Eye (tissue), 1 donor: ENCODE measurements at regions not wholly inside any gene's neighbourhood (a gene's known extent, or its start where the extent isn't known, plus 50 kb on each side); places are given as distances from the start of the nearest gene placed in this dataset.
"Not testable (repeated sequence)": the region's sequence is repeated elsewhere in the genome, so short reads cannot be mapped to it uniquely, and the experiment has no call there.

Experiments
- DNase-seq: peaks from one replicate; pipeline ENCODE4 v3.0.0-alpha.2; 2015

DNA sequence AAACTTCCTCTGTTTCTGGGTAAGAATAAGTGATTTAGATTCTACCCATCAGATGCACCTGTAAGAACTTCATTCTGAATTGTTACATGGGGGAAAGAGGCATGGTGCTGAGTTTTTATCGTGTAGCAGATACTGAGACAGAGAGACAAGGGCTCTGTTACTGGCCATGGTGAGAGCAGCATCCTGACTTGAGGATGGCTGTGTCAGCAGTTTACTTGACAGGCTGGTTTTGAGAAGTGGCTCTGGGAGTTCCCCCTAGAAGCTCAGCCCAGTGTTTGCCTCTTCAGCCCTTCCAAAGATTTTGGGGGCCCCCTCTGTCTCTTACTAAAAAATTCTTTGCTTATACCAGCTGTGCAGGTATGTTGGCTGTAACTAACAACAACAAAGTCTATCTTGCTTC lies 510.5 kb downstream of the LRRC70 start:
- no peak for DNase-seq

DNA sequence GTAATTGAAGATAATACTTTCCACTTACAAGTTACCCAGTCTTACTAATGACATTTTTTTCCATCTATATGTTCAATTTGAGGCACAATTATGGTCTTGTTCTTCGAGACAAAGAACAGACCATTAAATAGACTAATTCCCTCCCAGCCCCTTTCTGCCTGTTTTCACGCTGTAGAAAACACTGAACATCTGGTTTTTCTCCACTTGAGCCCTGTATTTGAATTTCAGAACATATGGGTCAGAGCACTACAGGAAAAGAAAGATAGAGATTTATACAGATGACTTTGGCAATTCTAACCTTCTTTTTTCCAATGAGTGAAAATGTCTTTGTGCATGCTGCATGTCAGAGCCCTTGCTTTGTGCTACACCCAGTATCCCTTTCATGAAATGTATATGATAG lies 506.9 kb downstream of the LRRC70 start:
- DNase-seq, result no peak

DNA sequence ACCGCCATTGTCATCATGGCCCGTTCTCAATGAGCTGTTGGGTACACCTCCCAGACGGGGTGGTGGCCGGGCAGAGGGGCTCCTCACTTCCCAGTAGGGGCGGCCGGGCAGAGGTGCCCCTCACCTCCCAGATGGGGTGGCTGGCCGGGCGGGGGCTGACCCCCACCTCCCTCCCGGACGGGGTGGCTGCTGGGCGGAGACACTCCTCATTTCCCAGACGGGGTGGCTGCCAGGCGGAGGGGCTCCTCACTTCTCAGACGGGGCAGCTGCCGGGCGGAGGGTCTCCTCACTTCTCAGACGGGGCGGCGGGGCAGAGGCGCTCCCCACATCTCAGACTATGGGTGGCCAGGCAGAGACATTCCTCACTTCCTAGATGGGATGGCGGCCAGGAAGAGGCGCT lies 505.1 kb downstream of the LRRC70 start:
- DNase-seq, result not testable (repeated sequence)

DNA sequence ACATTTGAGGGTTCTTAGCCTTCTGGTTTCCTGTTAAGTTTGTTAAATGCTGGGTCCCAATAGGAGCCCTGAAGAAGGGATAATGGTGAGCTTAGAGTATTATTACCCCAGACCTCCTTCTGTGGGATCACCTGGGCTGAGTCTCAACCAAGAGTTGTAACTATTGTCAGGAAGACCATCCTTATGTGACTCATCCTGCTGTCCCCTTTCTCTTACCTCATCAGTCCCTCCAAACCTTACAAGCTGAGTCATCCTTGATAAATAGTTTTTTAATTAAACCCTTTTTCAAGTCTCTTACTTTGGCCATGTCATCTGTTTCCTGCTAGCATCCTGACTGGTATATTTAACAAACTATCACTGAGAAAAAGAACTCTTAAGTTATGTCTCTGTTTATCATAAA lies 502.8 kb downstream of the LRRC70 start:
- no peak for DNase-seq

DNA sequence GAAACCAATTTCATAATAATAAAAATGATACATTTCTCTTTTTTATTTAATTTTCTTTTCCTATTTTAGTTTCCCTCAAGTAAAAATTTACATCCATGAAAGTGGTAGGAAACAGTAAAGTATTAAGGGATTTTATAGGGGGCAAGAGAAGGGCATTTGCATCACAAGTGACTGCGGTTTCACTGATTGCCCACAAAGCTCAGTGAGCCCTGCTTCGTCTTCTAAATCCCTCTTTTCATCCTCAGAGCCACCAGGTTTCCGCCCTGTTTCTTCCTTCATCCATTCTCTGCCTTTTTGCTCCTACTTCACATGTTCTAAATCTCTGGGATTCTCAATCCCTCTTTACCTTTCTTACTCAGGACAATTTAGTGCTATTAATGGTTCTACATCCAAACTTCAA lies 491.4 kb downstream of the LRRC70 start:
- no peak for DNase-seq

DNA sequence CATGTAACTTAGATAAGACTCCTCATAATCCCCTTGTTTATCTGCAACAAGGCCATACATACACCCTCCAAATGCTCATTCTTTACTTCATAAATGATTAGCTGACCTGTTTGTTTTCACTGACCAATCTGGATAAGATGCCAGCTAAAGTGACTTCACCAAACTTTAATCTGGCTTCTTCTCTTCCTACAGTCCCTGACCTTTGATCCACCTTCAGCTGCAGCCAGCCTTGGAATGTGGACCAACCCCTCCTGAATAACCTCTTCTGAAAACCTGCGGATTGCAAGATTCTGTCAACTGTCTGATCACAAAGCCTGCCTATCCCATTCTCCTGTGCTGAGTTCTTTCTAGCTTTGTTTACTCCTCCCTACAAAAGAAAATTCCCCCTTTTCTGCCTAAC lies 476.8 kb downstream of the LRRC70 start:
- DNase-seq, result no peak

DNA sequence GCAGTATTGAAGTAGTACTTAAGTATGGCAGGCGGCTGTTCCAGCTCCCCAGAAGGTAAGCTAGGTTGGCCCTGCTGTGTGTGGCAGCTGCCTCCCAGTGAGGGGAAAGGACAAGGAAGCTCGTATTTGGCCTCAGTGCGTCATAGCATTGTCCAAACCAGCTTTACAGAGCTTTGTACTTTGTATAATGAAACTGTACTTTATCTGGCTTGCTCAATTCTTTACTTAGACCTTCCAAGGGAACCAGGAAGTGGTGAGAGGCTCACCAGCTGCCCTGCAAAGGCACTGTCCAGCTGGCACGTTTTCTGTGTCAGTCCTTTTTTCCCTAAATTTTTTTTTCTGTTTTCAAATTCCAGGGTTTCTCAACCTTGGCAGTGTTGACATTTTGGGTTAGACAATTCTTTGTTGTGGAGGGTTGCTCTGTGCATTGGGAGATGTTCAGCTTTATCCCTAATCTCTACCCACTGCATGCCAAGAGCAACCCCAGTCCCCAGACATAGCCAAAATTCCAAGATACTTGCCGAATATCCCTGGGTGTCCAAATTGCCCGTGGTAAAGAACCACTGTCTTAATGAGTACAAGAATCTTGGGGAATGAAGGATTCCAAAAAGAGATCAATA lies 474.5 kb downstream of the LRRC70 start:
- no peak for DNase-seq

DNA sequence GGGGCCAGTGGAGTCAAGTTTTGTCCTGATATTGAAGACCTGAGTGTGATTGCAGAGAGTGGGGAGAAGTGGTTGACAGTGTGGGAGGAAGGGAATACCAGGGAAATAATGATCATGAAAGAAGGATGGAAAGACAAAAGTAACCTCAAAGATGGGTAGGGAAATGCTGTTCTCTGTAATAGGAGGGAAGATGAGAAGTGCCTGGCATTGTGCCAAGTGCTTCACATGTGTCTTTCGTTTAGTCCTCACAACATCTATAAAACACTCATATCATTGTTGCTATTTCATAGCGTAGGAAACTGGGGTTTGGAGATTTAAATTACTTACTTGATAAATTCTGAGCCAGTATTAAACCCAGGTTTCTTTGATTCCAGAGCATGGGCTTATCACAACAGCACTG lies 472.3 kb downstream of the LRRC70 start:
- peak; percentile 28 for DNase-seq

DNA sequence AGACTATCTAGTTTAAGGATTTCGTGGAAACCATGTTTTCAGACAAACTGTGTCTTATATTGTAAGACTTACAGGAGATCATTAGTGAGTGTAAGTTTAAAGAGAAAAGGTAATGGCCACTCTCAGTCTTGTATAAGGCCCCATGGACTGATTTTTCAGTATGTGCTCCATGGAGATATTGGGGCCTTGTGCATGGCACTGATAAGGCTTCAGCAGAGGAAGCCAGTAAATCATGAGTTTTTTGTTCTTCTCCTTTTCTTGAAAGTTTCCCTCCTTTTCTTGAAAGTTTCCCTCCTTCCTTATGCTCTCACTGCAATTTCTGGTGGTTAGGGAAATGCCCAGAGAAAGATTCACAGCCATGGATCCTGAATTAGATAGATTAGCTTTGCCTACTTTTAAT lies 471.3 kb downstream of the LRRC70 start:
- DNase-seq, result no peak

DNA sequence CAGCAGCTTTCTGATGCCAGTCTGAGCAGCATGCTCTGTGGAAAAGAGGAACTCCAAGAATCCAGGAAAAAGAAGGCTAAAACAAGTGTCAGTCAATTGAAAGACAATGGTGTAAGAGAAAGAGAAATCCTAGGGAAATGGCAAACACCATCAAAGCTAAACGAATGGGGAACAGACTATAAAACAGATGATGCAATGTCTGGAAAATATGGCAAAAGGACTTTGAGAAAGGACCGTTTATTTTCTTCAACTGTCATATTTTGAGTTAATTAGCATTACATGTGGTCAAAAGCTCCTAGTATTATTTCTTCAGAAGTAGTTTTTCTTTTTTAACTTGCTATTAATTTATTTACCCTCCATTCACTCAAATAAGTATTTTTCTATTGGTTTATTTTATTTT lies 465.2 kb downstream of the LRRC70 start:
- DNase-seq, result no peak

DNA sequence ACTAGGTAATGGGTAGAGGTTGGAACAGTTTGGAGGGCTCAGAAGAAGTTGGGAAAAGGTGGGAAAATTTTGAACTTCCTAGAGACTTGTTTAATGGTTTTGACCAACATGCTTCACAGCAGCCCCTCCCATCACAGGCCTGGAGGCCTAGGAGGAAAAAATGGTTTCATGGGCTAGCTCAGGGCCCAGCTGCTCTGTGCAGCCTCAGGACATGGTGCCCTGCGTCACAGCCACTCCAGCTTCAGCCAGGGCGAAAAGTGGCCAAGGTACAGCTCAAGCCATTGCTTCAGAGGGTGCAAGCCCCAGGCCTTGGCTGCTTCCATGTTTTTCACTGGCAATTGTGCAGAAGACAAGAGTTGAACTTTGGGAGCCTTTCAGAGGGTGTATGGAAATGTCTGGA lies 453.7 kb downstream of the LRRC70 start:
- no peak for DNase-seq

DNA sequence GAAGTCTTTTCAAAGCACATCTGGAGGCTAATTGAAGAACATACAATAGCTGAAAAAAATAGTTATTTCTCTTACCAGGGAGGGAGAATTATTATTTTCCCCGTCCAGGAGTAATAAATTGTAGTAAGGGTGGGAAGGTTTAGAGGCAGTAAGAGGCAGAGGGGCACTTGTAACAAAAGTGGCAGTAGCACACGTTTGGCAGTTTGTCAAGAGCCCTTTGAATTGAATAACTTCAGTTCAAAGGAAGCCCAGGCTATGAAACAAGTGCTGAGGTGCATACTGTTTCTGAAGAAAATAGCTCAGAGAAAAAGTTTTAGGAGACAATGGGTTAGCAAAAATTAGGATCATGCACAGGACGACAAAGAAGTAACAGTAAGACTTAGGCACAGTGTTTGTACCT lies 451.3 kb downstream of the LRRC70 start:
- DNase-seq, result no peak

DNA sequence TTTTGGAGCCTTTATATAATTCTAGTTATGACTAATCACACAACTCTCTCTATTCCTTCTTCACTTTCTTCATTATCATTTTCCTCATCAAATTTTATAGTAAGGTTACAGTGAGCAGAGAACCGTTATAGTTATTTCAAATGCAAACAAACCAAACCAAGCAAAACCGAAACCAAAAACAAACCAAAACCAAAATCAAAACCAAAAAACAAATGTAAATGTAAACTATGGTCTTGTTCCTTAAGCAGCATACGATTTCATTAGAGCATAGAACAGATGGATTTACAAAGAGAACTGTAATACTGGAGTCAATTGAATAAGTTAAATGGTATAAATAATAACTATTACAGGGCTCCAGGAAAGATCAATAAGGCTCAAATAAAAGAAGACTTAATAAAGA lies 447.1 kb downstream of the LRRC70 start:
- DNase-seq, result no peak

DNA sequence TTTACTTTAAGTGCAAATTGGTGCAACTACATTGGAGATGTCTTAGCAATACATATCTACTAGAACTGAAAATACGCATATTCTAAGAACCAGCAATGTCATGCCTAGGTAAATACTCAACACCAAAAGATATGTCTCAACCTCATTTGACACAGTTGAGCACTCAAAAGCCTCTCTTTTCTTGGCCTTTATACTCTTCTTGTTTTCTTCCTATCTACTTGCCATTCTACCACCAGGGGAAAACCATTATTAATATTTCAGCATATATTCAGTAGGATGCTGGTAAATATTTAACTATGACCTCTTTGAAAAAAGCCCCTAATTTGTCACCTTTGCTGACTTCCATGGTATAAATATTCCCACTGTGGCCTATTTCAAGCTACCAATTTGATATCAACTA lies 443.8 kb downstream of the LRRC70 start:
- no peak for DNase-seq

DNA sequence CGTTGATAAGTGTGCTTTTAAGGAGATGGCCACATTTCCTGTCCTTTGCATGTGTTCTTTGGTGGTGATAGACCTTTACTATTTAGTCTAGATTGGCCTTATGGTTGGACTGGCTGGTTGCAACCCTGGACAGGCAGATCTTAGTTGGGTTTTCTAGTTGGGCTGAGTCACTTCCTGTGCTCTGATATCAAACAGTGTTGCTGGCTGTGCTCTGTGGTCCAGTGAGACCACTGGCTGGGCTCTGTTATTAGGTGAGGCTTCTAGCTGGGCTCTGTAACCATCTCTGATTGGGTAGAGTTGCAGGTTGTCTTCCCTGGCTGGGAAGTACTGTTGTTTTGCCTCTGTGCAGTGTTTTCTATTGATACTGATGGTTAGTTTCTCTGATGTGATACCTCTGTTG lies 432.5 kb downstream of the LRRC70 start:
- no peak for DNase-seq

DNA sequence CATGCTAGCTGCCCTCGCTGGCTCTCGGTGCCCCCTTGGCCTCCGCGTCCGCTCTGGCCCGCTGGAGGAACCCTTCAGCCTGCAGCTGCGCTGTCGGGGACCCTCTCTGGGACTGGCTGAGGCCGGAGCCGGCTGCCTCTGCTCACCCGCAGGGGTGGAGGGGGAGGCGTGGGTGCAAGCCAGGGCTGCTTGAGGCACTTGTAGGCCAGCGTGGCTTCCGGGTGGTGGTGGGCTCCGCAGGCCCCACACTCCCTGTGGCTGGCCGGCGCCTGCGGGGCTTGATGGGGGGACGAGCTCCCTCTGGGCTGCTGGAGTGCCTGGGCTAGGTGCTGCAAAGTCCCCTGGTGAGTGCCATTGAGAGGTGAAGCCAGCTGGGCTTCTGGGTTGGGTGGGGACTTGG lies 429.6 kb downstream of the LRRC70 start:
- DNase-seq, result no peak

DNA sequence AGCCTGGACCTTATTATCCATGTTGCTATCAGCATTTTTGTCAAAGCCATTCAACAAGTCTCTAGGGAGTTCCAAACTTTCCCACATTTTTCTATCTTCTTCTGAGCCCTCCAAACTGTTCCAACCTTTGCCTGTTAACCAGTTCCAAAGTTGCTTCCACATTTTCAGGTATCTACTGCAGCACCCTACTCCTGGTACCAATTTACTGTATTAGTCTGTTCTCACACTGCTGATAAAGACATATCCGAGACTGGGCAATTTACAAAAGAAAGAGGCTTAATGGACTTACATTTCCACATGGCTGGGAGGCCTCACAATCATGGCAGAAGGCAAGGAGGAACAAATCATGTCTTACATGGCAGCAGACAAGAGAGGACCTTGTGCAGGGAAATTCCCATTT lies 416.2 kb downstream of the LRRC70 start:
- DNase-seq, result not testable (repeated sequence)

DNA sequence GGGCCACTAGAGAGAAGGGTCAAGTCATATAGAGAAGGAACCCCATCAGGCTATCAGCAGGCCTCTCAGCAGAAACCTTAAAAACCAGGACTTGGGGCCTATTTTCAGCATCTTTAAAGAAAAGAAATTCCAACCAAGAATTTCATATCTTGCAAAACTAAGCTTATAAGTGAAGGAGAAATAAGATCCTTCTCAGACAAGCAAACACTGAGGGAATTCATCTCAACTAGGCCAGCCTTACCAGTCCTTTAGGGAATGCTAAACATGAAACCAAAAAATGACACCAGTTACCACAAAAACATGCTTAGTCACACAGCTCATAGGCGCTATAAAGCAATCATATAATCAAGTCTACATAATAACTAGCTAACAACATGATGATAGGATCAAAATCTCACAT lies 407.1 kb downstream of the LRRC70 start:
- DNase-seq, result no peak

DNA sequence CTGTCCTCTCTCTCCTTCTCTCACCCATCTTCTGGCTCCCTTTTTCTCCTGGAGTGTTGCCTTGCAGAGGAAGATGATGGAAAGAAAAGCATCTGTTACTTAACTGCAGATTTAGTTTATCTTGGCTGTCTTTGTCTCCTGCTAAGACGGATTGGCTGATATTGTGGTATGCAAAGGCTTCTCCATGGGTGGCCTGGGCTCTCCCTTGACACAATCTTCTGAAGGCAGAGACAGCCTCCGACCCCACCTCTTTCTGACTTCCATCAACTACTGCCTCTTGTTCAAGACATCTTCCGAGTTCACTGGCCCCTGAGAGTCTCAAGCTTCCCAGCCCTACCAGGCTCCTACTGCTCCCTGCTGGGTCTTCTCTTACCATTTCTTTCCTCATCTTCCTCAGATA lies 403.7 kb downstream of the LRRC70 start:
- DNase-seq, result no peak

DNA sequence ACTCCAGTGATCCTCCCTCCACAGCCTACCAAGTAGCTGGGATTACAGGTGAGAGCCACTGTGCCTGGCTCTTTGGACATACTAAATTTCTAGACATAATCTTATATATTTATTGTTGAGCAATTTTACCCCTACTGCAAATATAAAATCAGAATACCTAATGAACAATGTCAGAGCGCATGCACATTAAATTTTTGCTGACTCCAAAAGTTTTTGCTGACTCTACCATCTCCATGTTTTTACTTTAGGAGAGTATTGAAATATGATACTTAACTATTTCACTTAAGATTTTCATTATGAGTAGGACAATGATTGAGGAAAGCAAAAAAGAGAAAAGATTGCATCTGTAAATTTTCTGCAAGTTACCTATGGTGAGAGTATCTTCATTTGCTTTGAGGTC lies 402.3 kb downstream of the LRRC70 start:
- no peak for DNase-seq

DNA sequence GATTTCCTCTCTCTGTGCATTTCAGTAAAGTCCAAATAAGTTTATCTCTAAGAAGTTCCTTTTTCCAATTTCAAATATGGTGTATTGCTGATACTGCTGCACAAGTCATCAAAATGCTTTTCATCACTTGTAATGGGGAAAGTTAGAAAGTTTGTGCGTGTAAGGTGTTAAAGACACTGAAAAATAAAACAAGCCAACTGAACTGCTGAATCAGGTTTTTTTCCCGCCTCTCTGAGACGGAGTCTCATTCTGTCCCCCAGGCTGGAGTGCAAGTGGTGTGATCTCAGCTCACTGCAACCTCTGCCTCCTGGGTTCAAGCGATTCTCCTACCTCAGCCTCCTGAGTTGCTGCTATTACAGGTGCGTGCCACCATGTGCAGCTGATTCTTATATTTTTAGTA lies 400.9 kb downstream of the LRRC70 start:
- DNase-seq, result no peak

DNA sequence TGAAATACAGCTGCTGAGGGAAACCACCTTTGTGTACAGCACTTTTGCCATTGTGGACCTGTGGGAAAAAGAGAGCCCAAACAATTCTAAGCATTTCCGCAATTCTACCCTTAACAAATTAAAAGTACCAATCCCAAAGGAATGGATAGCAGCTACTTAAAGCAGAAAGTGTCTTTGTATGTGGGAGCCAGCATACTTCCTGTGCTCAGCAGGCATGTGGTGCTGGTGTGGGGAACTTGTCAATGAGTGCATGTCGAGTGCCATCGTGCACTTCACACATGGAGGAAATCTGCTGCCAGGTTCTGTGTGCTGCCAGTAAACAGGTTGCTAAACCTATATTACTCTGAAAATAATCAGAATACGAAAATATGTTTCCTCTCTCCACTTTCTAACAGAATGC lies 399.0 kb downstream of the LRRC70 start:
- peak; percentile 58 for DNase-seq

DNA sequence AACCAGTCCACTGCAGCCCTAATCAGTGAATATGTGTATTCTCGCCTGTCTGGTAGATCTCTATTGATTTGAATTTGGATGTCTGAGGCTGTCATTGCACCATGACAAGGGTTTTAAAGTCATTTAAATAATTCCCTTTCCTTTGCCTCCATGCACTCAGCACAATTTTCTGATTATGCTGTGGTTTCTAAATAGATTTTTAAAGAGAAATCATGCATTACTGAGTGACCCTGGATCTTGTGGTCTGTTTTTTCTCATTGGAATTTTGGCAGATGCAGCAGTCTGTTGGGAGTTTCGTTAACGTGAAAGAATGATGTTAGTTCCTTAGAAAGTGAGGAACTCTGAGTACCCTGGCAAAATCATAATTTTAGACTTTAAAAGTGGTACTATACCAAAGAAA lies 396.0 kb downstream of the LRRC70 start:
- DNase-seq, result peak; percentile 24

DNA sequence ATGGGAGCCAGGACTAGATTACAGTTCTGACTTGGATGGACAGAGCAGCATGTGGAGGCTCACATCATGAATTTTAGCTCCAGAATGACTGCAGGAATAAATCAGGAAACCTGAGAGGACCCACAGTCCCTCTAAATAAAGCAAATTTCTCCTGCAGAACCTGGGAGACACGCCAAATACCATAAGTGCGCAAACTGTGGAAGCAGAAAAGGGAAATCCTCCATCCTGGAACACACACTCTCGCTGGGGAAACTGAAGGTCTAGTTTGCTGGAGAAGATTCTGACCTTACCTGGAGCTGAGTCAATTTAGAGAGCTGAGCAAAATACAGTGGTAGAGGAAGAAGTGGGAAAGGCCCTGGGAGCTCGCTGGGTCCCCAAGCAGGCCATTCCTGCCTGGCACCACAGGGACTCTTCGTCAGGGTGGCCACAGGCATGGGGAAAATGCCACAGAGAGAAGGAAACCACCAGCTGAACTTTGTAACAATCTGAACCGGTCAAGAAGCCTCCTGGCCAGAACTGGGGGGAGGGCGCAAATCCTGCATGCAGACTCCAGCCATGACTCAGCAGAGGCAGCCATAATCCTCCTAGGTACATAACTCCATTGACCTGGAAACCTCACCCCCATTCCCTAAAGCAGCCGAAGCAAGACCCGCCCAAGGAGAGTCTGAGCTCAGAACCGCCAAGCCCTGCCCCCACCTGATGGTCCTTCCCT lies 390.9 kb downstream of the LRRC70 start:
- no peak for DNase-seq

DNA sequence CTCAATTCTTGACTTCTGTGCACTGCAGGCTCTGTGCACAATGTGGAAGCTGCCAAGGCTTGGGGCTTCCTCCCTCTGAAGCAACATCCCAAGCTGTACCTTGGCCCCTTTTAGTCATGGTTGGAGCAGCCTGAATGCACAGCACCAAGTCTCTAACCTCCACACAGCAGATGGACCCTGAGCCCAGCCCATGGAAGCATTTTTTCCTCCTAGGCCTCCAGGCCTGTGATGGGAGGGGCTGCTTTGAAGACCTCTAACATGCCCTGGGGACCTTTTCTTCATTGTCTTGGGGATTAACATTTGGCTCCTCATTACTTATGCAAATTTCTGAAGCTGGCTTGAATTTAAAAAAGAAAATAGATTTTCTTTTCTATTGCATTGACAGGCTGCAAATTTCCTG lies 385.8 kb downstream of the LRRC70 start:
- DNase-seq, result no peak
